Keratinocyte (primary cell): ENCODE measurements at regions not wholly inside any gene's neighbourhood (a gene's known extent, or its start where the extent isn't known, plus 50 kb on each side); places are given as distances from the start of the nearest gene placed in this dataset.

ENCODE experiments used
- DNase-seq: peaks from one replicate; pipeline ENCODE4 v3.0.0-alpha.2; 2011; ENCODE audit warnings: low read depth, missing footprints, low spot score
- FAIRE-seq: peaks from 2 replicates; lab custom pipeline; 2011; peaks lifted over from hg19 to GRCh38; lab: Jason Lieb, UNC
- H2AFZ ChIP-seq: 2 replicates; pipeline ENCODE4 v1.6.0; 2012; ENCODE audit warnings: low read length, control low read depth, inconsistent platforms; ENCODE audit not compliant: control insufficient read depth
- H3K27ac ChIP-seq: 2 replicates; pipeline ENCODE4 v1.5.1; 2011; ENCODE audit warnings: low read length; ENCODE audit not compliant: control insufficient read depth, insufficient read depth
- H3K27me3 ChIP-seq: 3 replicates; pipeline ENCODE4 v1.6.0; 2011; ENCODE audit warnings: low read length; ENCODE audit not compliant: control insufficient read depth, insufficient read depth; ENCODE audit errors: extremely low read depth
- H3K36me3 ChIP-seq, 2 experiments: 2 replicates in 1 of 2; 3 replicates in 1 of 2; pipeline ENCODE4 v1.5.1; 2011; ENCODE audit warnings: low read length in 2 of 2, mild to moderate bottlenecking in 1 of 2; ENCODE audit not compliant: control insufficient read depth in 2 of 2, insufficient read depth in 2 of 2; ENCODE audit errors: extremely low read depth in 1 of 2
- H3K4me1 ChIP-seq: 3 replicates; pipeline ENCODE4 v1.5.1; 2011; ENCODE audit warnings: low read length; ENCODE audit not compliant: control insufficient read depth, insufficient read depth; ENCODE audit errors: extremely low read depth
- H3K4me2 ChIP-seq: 3 replicates; pipeline ENCODE4 v1.6.0; 2011; ENCODE audit warnings: low read depth, low read length; ENCODE audit not compliant: control insufficient read depth, insufficient read depth; ENCODE audit errors: extremely low read depth
- H3K4me3 ChIP-seq, 3 experiments: fragments of 200-600 bp in 1 of 3; sonication (generic) in 1 of 3; 2 replicates in 2 of 3; 3 replicates in 1 of 3; pipeline ENCODE4 v1.5.1; 2011 to 2016; ENCODE audit warnings: low read length in 3 of 3, mild to moderate bottlenecking in 3 of 3, control low read depth in 2 of 3, inconsistent platforms in 1 of 3, low read depth in 1 of 3, mixed read lengths in 1 of 3, mixed run types in 1 of 3, moderate library complexity in 1 of 3; ENCODE audit not compliant: control insufficient read depth in 2 of 3, insufficient read depth in 2 of 3; ENCODE audit errors: extremely low read depth in 1 of 3
- H3K79me2 ChIP-seq: 2 replicates; pipeline ENCODE4 v1.6.0; 2012; ENCODE audit warnings: low read length; ENCODE audit not compliant: control insufficient read depth, insufficient read depth
- H3K9ac ChIP-seq: 3 replicates; pipeline ENCODE4 v1.6.0; 2011; ENCODE audit warnings: low read length; ENCODE audit not compliant: control insufficient read depth, insufficient read depth; ENCODE audit errors: extremely low read depth
- H3K9me1 ChIP-seq: 3 replicates; pipeline ENCODE4 v1.6.0; 2011; ENCODE audit warnings: low read length; ENCODE audit not compliant: control insufficient read depth, insufficient read depth; ENCODE audit errors: extremely low read depth
- H3K9me3 ChIP-seq: 2 replicates; pipeline ENCODE4 v1.5.1; 2012; ENCODE audit warnings: low read depth, low read length; ENCODE audit not compliant: control insufficient read depth
- H4K20me1 ChIP-seq: 3 replicates; pipeline ENCODE4 v1.6.0; 2011; ENCODE audit warnings: low read length; ENCODE audit not compliant: control insufficient read depth, insufficient read depth; ENCODE audit errors: extremely low read depth
- CTCF ChIP-seq, 3 experiments: IDR thresholded peaks in 1 of 3; conservative IDR thresholded peaks in 1 of 3; optimal IDR thresholded peaks in 1 of 3; 2 replicates in 2 of 3; 3 replicates in 1 of 3; pipeline versions ENCODE3 to v1.5.1; 2011; ENCODE audit warnings: low read length in 3 of 3, mild to moderate bottlenecking in 3 of 3, moderate library complexity in 2 of 3, control low read depth in 1 of 3, inconsistent platforms in 1 of 3; ENCODE audit not compliant: insufficient read depth in 2 of 3; ENCODE audit errors: extremely low read depth in 1 of 3
- EZH2 ChIP-seq: IDR thresholded peaks from one replicate; pipeline ENCODE4 v1.6.1; 2012; ENCODE audit warnings: inconsistent platforms, mild to moderate bottlenecking, low read length, moderate library complexity
- dilution Hi-C: fragments of 300-500 bp; cut with MboI; formaldehyde crosslinking; loops from one replicate; pipeline ENCODE4 v1.7.0; 2020; ENCODE audit warnings: low sequenced_read_pairs; ENCODE audit not compliant: extremely low pct_ligation_motif_present

GRCh38 chr12:69136931-69137613 lies 102.3 kb upstream of the CPSF6 start:
- Histone ChIP-seq H3K36me3 (no peaks in the 10 kb centered on the region), H3K79me2 (no peaks in the 10 kb centered on the region), H3K4me3 (no peak overlapping the region), H3K9me1 (no peaks in the 10 kb centered on the region), H2AFZ (no peak overlapping the region), H3K4me2 (no peak overlapping the region), H3K4me1 (no peaks in the 10 kb centered on the region), H4K20me1 (no peaks in the 10 kb centered on the region), H3K9ac (no peak overlapping the region), H3K27ac (no peak overlapping the region), H3K27me3 (peaks cover 3% of the 10 kb centered on the region), H3K9me3 (peaks cover 2% of the 10 kb centered on the region)
- dilution Hi-C loops, result no loop called here
- TF ChIP-seq CTCF (optimal IDR thresholded peaks at IDR 0.05 in 1 of 3, IDR thresholded peaks at IDR 0.05 in 1 of 3, conservative IDR thresholded peaks at IDR 0.05 in 1 of 3; ENCODE audit: extremely low read depth in 1 of 3, insufficient read depth in 2 of 3, low read length in 3 of 3) (no peak), EZH2 (no peak)
- DNase-seq (no peak), FAIRE-seq (no peak)

DNA sequence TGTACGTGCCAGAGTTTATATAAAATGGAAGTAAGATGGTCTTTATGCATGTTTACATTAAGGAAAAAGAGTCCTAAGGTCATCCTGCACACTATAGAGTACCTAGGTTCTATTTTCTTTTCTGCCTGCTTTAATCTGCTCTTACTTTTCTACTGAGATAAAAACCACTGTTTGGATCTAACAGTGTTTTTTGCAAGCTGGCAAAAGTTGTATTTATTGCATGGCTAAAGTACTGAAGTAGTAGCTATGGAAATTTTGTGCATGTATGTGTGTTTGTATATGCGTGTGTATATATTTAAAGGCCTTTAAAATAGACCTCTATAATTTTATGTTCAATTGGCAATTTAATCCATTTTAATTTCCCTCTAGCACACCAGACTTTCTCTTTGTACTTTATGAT lies 98.3 kb upstream of the CPSF6 start:
- Histone ChIP-seq H3K27ac (no peak overlapping the region), H3K9me3 (peaks cover 2% of the 10 kb centered on the region), H3K79me2 (no peaks in the 10 kb centered on the region), H4K20me1 (no peaks in the 10 kb centered on the region), H3K27me3 (no peaks in the 10 kb centered on the region), H3K4me1 (no peaks in the 10 kb centered on the region), H3K36me3 (no peaks in the 10 kb centered on the region), H3K4me2 (no peak overlapping the region), H2AFZ (no peak overlapping the region), H3K9me1 (no peaks in the 10 kb centered on the region), H3K9ac (no peak overlapping the region), H3K4me3 (no peak overlapping the region)
- DNase-seq, result no peak
- no peak for FAIRE-seq
- TF ChIP-seq CTCF (optimal IDR thresholded peaks at IDR 0.05 in 1 of 3, IDR thresholded peaks at IDR 0.05 in 1 of 3, conservative IDR thresholded peaks at IDR 0.05 in 1 of 3; ENCODE audit: extremely low read depth in 1 of 3, insufficient read depth in 2 of 3, low read length in 3 of 3) (no peak), EZH2 (no peak)
- dilution Hi-C loops, result no loop called here
